Small intestine (tissue), 7 donors: ENCODE measurements at regions not wholly inside any gene's neighbourhood (a gene's known extent, or its start where the extent isn't known, plus 50 kb on each side); places are given as distances from the start of the nearest gene placed in this dataset.

ENCODE experiments used
- DNase-seq, 2 donors: peaks; one replicate each; pipeline versions ENCODE4 v3.0.0 to v3.0.0-alpha.2; 2013
- FAIRE-seq: peaks from 2 replicates; lab custom pipeline; 2012; peaks lifted over from hg19 to GRCh38; lab: Jason Lieb, UNC
- H3K27ac ChIP-seq, 3 donors: one replicate each; pipeline ENCODE4 v1.5.1; 2013; ENCODE audit warnings: low read length in 2 of 3, mild to moderate bottlenecking in 2 of 3, control low read depth in 1 of 3, inconsistent platforms in 1 of 3, low read depth in 1 of 3, moderate library complexity in 1 of 3
- H3K27me3 ChIP-seq, 3 donors: one replicate each; pipeline ENCODE4 v1.6.1; 2013; ENCODE audit warnings: low read length in 3 of 3, inconsistent platforms in 1 of 3; ENCODE audit not compliant: control insufficient read depth in 3 of 3, insufficient read depth in 3 of 3
- H3K36me3 ChIP-seq, 3 donors: one replicate each; pipeline ENCODE4 v1.6.1; 2013; ENCODE audit warnings: low read length in 3 of 3, inconsistent platforms in 1 of 3, low read depth in 1 of 3, mild to moderate bottlenecking in 1 of 3, moderate library complexity in 1 of 3; ENCODE audit not compliant: control insufficient read depth in 3 of 3, insufficient read depth in 2 of 3
- H3K4me1 ChIP-seq, 3 donors: one replicate each; pipeline ENCODE4 v1.6.1; 2013; ENCODE audit warnings: low read length in 2 of 3, inconsistent platforms in 1 of 3, low read depth in 1 of 3, mild to moderate bottlenecking in 1 of 3, moderate library complexity in 1 of 3; ENCODE audit not compliant: control insufficient read depth in 3 of 3, insufficient read depth in 2 of 3
- H3K4me3 ChIP-seq, 3 donors: one replicate each; pipeline ENCODE4 v1.5.1; 2013; ENCODE audit warnings: low read length in 3 of 3, control low read depth in 1 of 3, inconsistent platforms in 1 of 3, low read depth in 1 of 3, mild to moderate bottlenecking in 1 of 3, moderate library complexity in 1 of 3
- H3K9me3 ChIP-seq, 2 donors: one replicate each; pipeline ENCODE4 v1.6.1; 2013; ENCODE audit warnings: low read depth in 1 of 2, low read length in 1 of 2; ENCODE audit not compliant: control insufficient read depth in 2 of 2, insufficient read depth in 1 of 2
- WGBS, 3 donors: extraction: QIAGEN DNeasy Blood & Tissue Kit; methylation state at CpG; one replicate each; pipeline ENCODE4 v1.1.7; 2013; 5-methylcytosine and 5-hydroxymethylcytosine counted together
- donor health status: healthy with polysubstance abuse.
- donor health status: control.
- donor health status: control.
- donor health status: Bipolar disorder and iron deficiency.
- donor health status: healthy.

GRCh38 chr3:146818866-146819265 lies 213.7 kb upstream of the PLSCR5 start:
- H3K36me3 ChIP-seq: no peaks in the 10 kb centered on the region
- no peak overlapping the region for H3K4me3 ChIP-seq
- WGBS, 3 donors: 64 to 77% (median 68%) methylated on average over 3 of the region's 3 CpGs
- H3K27me3 ChIP-seq: no peaks in the 10 kb centered on the region
- H3K27ac ChIP-seq: no peak overlapping the region
- no peaks in the 10 kb centered on the region for H3K9me3 ChIP-seq
- no peak for FAIRE-seq
- no peak for DNase-seq
- no peaks in the 10 kb centered on the region for H3K4me1 ChIP-seq

- whole genome bisulfite sequencing, 3 donors: 50 to 69% (median 63%) methylated on average over 4 of the region's 4 CpGs
- no peaks in the 10 kb centered on the region for H3K36me3 ChIP-seq
- DNase-seq (no peak), FAIRE-seq (no peak)
- no peaks in the 10 kb centered on the region for H3K27me3 ChIP-seq
- H3K4me3 ChIP-seq: no peak overlapping the region
- no peak overlapping the region for H3K27ac ChIP-seq
- H3K9me3 ChIP-seq: no peaks in the 10 kb centered on the region
- no peaks in the 10 kb centered on the region for H3K4me1 ChIP-seq
These were observed 213.2 kb upstream of the PLSCR5 start for GRCh38 chr3:146818301-146818700.

- no peak overlapping the region for H3K4me3 ChIP-seq
- no peaks in the 10 kb centered on the region for H3K36me3 ChIP-seq
- H3K4me1 ChIP-seq: no peaks in the 10 kb centered on the region
- no peaks in the 10 kb centered on the region for H3K9me3 ChIP-seq
- H3K27ac ChIP-seq: no peak overlapping the region
- 53 to 65% (median 59%) methylated on average over 2 of the region's 2 CpGs for WGBS, 3 donors
- no peaks in the 10 kb centered on the region for H3K27me3 ChIP-seq
- DNase-seq: no peak
- FAIRE-seq: no peak
These were observed 212.6 kb upstream of the PLSCR5 start for GRCh38 chr3:146817704-146818103.

GRCh38 chr3:146814601-146815315 lies 209.6 kb upstream of the PLSCR5 start:
- H3K27ac ChIP-seq: no peak overlapping the region
- no peak for FAIRE-seq
- WGBS, 3 donors: 64 to 67% (median 66%) methylated on average over 1 of the region's 1 CpG
- no peak overlapping the region for H3K4me3 ChIP-seq
- no peaks in the 10 kb centered on the region for H3K36me3 ChIP-seq
- no peak for DNase-seq
- H3K9me3 ChIP-seq: no peaks in the 10 kb centered on the region
- no peaks in the 10 kb centered on the region for H3K4me1 ChIP-seq
- no peaks in the 10 kb centered on the region for H3K27me3 ChIP-seq

- FAIRE-seq: no peak
- H3K4me1 ChIP-seq: no peaks in the 10 kb centered on the region
- H3K27ac ChIP-seq: no peak overlapping the region
- H3K27me3 ChIP-seq: no peaks in the 10 kb centered on the region
- H3K9me3 ChIP-seq: no peaks in the 10 kb centered on the region
- DNase-seq: no peak
- 6 to 24% (median 10%) methylated on average over 1 of the region's 1 CpG for WGBS, 3 donors
- no peaks in the 10 kb centered on the region for H3K36me3 ChIP-seq
- no peak overlapping the region for H3K4me3 ChIP-seq
These were observed 208.3 kb upstream of the PLSCR5 start for GRCh38 chr3:146813496-146813895.

GRCh38 chr3:146803745-146804144 lies 198.6 kb upstream of the PLSCR5 start:
- no peaks in the 10 kb centered on the region for H3K9me3 ChIP-seq
- no peak overlapping the region for H3K27ac ChIP-seq
- H3K4me1 ChIP-seq: no peaks in the 10 kb centered on the region
- 48 to 77% (median 73%) methylated on average over 2 of the region's 2 CpGs for WGBS, 3 donors
- H3K27me3 ChIP-seq: no peaks in the 10 kb centered on the region
- no peak overlapping the region for H3K4me3 ChIP-seq
- H3K36me3 ChIP-seq: no peaks in the 10 kb centered on the region
- DNase-seq (no peak), FAIRE-seq (no peak)

- no peak for DNase-seq
- Histone ChIP-seq H3K4me3 (no peak overlapping the region), H3K36me3 (no peaks in the 10 kb centered on the region), H3K27me3 (no peaks in the 10 kb centered on the region), H3K9me3 (no peaks in the 10 kb centered on the region), H3K27ac (no peak overlapping the region), H3K4me1 (no peaks in the 10 kb centered on the region)
- FAIRE-seq: no peak
- 17 to 34% (median 17%) methylated on average over 2 of the region's 2 CpGs for WGBS, 3 donors
These were observed 196.3 kb upstream of the PLSCR5 start for GRCh38 chr3:146801492-146801891.

- H3K9me3 ChIP-seq: no peaks in the 10 kb centered on the region
- no peak for FAIRE-seq
- no peak overlapping the region for H3K27ac ChIP-seq
- no peak overlapping the region for H3K4me3 ChIP-seq
- 49 to 81% (median 50%) methylated on average over 2 of the region's 2 CpGs for WGBS, 3 donors
- H3K27me3 ChIP-seq: no peaks in the 10 kb centered on the region
- no peaks in the 10 kb centered on the region for H3K36me3 ChIP-seq
- DNase-seq: no peak
- H3K4me1 ChIP-seq: no peaks in the 10 kb centered on the region
These were observed 195.3 kb upstream of the PLSCR5 start for GRCh38 chr3:146800484-146800883.

GRCh38 chr3:146796078-146796477 lies 190.9 kb upstream of the PLSCR5 start:
- FAIRE-seq (no peak), DNase-seq (no peak)
- H3K4me1 ChIP-seq: no peaks in the 10 kb centered on the region
- H3K4me3 ChIP-seq: no peak overlapping the region
- no peaks in the 10 kb centered on the region for H3K27me3 ChIP-seq
- WGBS, 3 donors: 27 to 50% (median 27%) methylated on average over 2 of the region's 2 CpGs
- no peaks in the 10 kb centered on the region for H3K9me3 ChIP-seq
- no peak overlapping the region for H3K27ac ChIP-seq
- H3K36me3 ChIP-seq: no peaks in the 10 kb centered on the region
